HG03280 (cell line): ENCODE measurements at regions not wholly inside any gene's neighbourhood (a gene's known extent, or its start where the extent isn't known, plus 50 kb on each side); places are given as distances from the start of the nearest gene placed in this dataset.
"Not testable (repeated sequence)": the region's sequence is repeated elsewhere in the genome, so short reads cannot be mapped to it uniquely, and the experiment has no call there.

ENCODE experiments used
- ATAC-seq: cut with Tn5 transposase; IDR thresholded peaks from one replicate; pipeline ENCODE4 v1.9.1; 2021; ENCODE audit warnings: mild to moderate bottlenecking, moderate library complexity; ENCODE audit not compliant: unreplicated experiment

DNA sequence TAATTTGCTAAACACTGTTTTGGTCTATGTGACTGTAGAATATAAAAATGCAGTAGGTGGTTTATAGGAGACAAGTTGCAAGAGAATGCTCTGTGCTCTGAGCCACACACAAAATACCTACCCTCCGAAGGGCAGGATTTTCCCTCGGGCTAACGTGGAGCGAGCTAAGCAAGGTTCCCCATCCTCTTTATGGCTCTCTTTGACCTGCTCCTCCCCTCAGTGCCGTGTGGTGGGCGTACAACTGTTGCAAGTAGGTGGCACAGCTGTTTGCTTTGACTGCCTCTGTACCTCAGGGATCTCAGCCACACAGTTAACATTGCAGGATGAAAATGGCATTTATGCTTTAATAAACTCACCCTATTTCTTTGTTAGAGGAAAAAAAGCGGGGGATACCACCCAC, 339.1 kb downstream of the SATB1 start:
- ATAC-seq, result no peak

DNA sequence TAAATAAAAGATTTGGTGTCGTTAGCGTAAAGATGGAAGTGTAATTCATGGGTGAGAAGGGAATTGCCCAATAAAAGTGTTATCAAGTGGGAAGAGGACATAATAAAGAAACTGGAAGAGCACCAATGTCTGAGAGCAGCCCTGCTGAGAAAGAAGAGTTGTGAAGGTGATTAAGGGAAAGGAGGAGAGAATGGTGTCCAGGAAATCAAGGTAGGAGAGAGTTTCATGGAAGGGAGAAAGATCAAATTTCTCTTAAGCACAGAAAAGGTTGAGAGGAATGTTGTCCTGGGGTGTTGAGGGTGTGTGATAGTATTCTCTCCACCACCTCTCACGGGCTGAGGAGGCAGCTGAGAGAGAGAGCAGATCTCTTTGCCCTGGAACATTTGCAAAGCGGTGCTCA, 339.7 kb downstream of the SATB1 start:
- ATAC-seq, result no peak

DNA sequence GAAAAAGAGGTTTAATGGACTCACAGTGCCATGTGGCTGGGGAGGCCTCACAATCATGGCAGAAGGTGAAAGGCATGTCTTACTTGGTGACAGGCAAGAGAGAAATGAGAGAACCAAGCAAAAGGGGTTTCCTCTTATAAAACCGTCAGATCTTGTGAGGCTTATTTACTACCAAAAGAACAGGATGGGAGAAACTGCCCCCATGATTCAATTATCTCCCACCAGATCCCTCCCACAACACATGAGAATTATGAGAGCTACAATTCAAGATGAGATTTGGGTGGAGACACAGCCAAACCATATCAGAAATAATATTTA, 340.8 kb upstream of the TBC1D5 start:
- not testable (repeated sequence) for ATAC-seq

DNA sequence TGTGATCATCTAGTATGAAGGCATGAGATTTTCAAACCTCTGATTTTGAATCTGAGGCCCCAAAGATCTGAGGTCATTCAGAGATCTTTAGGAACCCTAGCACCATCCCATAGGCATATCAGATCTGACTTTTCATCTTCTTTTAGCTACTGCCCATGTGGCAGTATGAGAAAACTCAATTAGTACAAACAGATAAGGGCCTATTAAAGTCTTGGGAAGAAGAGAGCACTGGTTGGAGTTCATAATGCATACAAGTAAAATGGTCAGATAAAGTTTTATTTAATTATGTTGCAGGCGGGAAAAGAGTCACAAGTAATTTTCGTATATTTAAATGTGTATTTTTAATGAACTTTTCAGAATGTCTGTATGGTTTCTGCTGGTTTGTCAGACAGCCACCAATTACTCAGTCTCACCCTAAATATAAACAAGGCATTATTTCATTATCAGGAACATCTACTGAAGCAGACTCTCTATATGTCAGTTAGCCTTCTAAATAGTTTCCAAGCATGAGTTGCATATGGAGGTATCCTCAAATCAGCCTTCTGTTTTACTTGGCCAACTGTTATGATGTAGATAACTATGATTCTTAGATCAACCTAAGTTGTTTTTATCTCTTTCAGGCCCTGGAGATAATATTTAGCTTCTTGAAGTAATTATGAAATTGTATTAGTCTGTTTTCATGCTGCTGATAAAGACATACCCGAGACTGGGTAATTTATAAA, 340.3 kb upstream of the TBC1D5 start:
- no peak for ATAC-seq

DNA sequence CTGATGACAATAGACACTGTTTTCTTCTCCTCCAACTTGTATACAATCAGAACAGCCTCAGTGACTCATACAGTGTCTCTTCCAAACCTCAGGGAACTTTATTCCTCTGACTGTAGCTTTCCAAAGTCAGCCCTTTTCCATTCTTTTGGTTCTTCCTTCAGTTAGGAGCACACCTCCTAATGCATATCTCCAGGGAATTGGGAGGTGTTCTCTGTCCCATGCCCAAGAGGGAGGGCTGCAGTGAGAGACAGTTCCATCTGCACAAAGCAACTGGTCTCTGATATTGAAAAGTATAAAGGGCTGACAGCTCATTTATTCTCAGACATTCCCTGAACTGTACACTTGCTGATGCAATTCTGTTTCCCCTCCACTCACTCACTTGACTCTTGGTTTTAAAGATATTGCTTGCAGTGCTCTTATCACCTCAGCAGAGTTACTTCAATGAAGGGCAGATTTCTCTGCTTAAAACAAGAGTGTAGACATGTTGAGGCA, 337.8 kb upstream of the TBC1D5 start:
- no peak for ATAC-seq

DNA sequence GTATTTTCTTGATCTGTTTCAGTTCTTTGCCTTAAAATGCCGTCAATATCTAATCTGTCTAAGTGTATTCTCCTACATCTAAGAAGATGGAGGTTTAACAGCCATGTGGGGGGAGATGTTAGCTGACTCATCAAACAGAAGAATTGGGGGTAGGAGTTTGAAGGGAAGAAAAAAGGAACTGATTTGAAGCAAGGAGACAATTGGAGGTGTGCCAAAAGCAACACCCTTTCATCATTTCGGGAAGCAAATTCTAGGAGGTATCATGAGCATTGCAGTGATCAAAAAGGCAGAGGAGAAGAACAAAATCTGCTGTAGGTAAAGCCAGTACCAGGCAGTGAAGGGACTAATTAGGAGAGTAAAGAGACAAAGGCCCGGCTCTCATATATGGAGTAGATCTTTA, 337.3 kb upstream of the TBC1D5 start:
- no peak for ATAC-seq

DNA sequence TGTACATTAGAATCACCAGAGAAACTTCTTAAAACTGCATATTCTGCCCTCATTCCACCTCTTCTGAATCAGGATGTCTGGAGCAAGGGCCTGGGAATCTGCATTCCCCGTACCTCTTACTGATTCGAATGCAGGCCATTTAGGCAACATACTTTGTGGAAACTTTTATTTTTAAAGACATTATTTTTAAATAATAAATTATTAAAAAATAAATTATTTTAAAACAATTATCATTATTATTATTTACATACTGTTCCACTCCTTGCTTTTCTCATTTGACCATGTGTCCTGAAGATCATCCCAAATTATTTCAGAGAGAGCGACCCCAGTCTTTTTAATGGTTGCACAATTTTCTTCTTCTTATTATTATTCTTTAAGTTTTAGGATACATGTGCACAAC, 336.6 kb upstream of the TBC1D5 start:
- ATAC-seq, result no peak

DNA sequence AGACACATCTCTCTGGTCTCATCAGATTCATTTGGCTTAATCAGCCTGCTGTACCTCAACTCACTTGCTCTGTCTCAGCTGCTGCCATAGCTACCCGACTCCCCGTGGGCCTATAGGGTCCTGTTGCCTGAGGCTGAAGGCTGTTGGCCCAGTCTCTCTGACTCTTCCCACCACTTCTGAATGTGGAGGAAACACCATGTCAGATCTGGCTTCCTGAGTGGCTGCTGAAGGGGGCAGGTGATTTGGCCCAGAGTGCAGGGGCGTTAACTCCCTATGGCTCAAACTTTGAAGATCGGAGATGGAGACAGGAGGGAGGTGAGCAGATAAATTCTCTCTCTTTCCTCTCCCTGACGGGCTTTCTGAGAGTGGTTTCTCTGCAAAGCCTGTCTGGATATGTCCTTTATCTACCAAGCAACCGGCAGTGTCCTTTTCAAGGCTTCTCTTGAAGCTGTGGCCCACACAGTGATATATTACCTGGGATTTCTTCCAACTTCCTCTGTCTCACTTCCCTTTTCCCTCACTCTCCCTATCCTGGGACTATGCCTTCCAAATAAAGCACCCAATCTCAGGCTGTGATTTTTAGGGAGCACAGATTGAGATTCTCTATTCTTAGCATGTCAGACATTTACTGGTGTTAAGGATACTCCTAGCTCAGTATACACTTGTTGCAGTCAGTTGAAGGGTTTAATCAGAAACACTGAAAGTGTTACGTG, 334.9 kb upstream of the TBC1D5 start:
- ATAC-seq, result no peak

DNA sequence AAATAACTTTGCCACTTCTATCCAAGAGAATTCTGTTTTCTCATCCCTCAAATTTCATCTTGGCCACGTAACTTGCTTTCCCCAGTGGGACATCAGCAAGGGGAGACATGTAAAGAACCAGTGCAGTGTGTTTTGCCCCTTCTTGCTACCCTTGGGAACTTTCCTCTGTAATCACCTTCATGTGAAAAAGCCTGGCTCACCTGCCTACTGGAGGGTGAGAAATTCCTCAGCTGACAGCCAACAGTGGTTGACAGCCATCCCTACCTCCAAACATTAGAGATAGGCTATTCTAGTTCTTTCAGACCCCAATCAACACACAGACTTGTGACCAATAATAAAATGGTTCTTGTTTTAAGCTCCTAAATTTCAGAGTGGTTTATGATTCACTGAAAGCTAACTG, 333.9 kb upstream of the TBC1D5 start:
- no peak for ATAC-seq

DNA sequence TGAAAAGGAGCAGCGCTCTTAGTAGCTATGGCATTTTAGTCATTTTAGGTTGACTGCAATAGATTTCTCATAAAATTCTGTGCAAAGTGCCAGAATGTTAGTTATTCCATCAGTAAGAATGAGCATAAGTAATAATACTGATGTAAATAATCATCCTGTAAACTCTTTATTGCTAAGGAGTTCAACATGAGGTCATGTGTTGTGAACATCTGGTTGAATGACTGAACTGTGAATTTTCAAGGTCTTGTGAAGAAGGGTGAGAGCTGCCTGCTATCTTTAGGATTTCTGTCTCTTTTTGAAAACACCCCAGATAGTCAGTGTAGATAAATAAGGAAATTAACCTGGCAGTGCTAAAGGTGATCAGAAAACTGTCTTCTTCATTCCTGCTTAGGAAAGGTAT, 333.4 kb upstream of the TBC1D5 start:
- no peak for ATAC-seq

DNA sequence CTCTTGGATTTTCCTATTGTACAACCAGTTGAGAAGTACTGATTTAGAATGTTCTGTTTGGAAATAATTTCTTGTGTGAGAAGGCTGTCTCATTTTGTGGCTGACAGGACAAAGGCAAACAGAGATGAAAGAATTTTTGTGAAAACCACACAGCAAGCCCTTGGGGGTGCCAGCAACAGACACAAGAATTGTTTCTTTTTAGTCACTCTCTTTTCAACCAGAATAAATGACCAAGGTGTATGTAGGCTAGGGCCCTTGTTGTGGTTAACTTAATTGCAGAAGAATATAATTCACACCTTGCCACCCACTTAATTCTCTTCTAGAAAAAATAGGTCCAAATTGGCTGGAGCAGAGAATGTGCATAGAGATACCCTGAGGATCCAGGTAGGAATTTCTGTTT, 329.4 kb upstream of the TBC1D5 start:
- ATAC-seq, result no peak

DNA sequence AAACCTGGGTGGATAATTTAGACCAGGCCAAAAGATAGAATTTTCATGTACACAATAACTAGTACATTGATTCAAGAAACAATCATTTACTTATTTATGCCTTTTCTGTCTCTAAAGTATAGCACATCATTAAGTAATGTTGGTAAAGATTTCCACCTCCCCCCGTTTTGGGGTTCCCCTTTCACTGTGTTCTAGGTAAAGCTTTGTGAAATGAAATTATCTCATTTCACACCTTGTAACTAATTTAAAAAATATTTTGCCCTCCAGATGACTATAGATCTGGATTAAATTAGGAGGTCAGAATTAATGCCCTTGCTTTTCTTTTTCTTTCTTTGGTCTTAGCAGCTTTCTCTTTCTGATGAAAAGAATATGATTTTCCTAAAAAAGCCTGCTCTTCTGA, 328.5 kb upstream of the TBC1D5 start:
- no peak for ATAC-seq

DNA sequence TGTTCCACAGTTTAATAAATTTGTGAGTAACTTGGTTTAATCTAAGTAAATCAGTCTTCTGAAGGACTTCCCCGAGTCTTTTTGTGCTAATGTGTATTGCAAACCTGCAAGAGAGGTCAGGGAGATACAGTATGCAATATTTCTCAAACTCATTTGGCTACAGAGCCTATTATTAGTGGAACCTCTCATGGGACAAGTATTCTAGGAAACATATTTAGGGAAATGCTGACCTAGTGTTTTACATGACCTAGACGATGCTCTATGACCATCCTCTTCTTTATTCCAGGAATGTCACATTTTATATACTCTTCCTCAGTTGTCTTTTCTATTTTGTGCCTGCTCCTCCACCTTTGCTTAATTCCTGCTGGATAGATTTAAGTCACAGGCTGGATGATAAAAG, 327.8 kb upstream of the TBC1D5 start:
- ATAC-seq, result no peak

DNA sequence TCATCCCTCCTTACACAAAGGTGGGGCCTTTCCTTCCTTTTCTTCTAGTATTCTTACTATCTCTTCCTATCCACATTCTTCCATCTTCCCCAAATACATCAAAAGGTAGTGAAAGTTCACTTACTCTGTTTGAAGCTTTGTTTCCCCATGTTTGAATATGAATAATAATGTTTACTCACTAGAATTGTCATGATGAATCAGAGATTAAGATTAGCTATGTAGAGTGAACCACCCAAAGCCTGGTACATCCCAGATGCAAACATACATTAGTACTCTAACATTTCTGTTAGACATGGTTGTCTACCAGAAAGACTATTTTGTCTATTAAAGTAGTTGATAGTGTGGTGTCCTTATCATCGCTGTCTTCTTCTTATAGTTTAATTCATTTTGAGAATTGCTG, 327.1 kb upstream of the TBC1D5 start:
- ATAC-seq, result no peak

DNA sequence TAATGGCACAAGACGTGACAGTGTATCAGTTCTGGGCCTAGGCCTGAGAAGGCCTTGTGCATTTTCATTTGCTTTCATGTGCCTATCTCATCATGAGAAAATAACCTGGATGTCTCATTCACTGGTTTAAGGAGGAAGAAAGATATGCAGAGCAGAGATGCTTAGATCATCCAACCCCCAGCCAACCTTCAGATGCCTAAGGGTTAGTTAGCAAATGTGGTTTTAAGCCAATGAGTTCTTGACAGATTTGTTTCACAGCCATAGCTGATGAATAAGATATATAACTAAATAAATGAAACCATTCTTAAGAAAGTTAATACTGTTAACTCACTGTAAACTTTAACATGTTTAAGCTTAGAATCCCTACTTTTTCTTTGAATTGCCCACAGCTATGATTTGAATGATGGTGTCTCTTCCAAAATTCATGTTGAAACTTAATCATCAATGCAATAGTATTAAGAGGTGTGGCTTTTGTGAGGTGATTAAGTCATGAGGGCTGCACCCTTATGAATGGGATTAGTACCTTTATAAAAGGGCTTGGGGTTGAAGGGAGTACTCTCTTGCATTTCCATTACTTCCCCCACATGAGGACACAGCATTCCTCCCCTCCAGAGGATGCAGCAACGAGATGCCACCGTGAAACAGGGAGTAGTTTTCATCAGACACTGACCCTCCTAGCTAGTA, 324.6 kb upstream of the TBC1D5 start:
- no peak for ATAC-seq

DNA sequence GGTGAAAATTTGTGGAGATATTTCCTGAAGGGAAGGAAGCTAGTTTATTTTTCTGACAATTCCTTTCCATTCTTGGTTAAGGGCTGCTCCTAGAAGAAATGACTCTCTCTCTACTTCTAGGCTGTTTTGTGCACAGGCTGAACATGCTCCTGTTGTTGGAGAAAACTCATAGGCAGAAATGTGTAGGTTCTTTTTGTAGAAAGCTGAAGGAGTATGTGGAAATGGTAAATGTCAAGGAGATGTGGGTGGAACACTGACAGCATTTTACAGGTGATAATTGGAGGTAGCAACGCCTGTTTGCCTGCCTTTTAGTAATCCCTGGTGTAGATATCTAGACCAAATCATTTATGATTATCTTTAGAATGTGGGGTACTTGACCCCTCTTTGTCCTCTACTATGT, 322.2 kb upstream of the TBC1D5 start:
- no peak for ATAC-seq

DNA sequence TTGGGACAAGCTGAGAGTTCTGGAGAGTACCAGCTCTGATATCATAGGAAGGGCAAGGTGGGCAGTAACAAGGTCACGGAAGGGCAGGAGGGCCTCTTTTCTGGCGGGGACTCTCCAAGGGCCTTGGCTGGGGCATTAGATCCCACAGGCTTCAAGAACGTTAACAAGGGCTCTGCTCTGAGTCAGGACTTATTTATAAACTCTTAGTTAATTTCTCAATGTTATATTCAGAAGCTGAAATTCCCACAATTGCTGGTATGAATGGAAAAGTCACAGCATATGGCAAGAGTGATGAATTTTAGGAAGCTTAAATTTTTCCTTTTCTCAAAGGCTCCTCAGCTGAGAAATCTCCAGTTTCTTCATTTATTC, 320.2 kb upstream of the TBC1D5 start:
- no peak for ATAC-seq

DNA sequence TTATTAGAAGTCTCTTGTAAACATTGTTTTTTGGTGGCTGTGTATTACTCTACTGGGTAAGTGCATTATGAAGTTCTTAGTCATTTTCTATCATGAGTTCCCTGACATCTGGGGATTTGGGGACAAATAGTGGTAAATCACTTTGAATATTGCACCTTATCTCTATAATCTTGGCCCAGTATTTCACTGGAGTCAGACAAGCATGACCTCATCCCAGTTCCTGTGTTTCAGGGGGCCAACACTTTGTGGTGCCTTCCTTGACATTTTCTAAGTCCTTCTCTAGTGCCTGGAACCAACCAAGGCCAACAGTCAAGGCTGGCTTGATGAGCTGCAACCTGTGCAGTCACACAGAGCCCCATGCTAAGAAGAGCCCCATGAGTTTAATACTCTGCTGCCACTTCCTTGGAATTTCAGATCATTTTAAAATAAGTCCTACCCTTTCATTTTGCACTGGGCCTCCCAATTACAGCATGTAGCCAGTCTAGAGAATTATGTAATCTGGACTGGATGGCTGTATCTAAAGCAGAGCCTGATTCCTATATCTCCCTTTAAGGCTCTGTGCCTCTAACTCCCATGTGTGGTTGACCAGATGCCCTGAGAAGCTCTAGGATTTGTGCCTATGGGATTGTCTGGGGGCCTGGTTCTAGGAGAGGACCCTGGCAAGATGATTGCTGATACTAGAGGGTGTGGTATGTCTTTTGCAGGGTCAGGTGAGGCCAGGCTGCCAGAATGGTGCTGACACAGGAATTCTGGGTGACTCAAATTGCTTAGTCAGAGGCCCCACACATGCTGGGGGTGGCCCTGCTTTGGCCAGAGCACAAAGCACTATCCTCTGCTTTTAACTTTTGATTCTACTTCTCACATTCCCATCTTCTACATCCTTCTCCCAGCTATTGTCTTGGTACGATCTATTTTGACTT, 319.6 kb upstream of the TBC1D5 start:
- no peak for ATAC-seq

DNA sequence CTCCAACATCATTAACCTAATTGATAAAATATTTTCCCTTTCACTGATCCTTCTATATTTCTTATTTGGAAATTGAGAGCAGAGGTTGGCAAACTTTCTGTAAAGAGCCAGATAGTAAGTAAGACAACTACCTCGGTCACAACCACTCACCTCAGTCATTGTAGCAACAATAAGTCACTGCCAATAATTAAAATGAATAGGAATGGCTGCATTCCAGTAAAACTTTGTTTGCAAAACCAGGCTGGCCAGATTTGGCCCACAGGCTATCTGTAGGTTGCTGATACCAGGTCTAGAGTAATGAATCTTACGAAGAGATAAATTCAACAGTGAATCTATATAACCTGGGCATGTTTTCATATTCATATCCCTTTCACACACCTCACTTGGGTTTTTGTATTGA, 316.2 kb upstream of the TBC1D5 start:
- no peak for ATAC-seq

DNA sequence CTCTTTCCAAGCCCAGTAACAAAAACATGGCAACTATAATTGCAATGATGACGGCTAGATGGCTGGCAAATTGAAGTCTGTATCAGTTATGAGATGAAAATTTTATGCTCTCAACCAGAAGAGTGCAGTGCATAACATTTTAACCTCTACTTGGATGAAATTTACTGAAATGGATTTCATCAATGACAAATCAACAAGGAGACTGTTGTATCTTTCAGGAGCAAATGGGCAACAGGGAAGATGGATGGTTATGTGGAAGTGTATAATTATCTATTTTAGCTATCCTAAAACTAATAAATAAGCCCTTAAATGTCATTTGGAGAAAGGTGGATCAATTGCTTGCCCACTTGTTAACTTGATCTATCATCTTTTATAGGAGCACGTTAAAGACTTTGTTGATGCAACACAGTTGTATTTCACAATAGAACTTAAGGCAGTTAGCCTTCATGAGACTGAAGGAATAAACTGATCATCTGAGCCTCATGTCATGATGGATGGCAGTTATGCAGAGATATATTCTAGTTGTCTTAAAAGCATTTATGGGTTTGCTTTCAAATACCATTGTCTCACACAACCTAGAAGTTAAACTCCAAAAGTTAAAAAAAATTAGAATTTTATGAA, 315.1 kb upstream of the TBC1D5 start:
- no peak for ATAC-seq

DNA sequence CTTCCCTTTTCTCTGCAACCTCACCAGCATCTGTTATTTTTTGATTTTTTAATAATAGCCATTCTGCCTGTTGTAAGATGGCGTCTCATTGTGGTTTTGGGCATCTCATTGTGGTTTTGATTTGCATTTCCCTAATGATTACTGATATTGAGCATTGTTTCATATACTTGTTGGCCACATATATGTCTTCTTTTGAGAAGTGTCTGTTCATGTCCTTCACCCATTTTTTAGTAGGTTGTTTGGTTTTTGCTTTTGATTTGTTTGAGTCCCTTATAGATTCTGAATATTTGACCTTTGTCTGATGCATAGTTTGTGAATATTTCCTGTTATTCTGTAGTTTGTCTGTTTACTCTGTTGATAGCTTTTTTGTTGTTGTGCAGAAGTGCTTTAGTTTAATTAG, 312.2 kb upstream of the TBC1D5 start:
- no peak for ATAC-seq
